Duodenal mucosa (tissue), 2 donors: ENCODE measurements at regions not wholly inside any gene's neighbourhood (a gene's known extent, or its start where the extent isn't known, plus 50 kb on each side); places are given as distances from the start of the nearest gene placed in this dataset.
"Not testable (repeated sequence)": the region's sequence is repeated elsewhere in the genome, so short reads cannot be mapped to it uniquely, and the experiment has no call there.

Source experiments
- H3K27ac ChIP-seq: one replicate; pipeline ENCODE4 v1.7.0; 2013; ENCODE audit warnings: low read depth, low read length
- H3K27me3 ChIP-seq, 2 donors: one replicate each; pipeline ENCODE4 v1.7.0; 2013; ENCODE audit warnings: low read length in 2 of 2, control low read depth in 1 of 2; ENCODE audit not compliant: insufficient read depth in 2 of 2, control insufficient read depth in 1 of 2
- H3K36me3 ChIP-seq, 2 donors: one replicate each; pipeline ENCODE4 v1.7.0; 2013; ENCODE audit warnings: low read length in 2 of 2, control low read depth in 1 of 2; ENCODE audit not compliant: insufficient read depth in 2 of 2, control insufficient read depth in 1 of 2
- H3K4me1 ChIP-seq, 2 donors: one replicate each; pipeline ENCODE4 v1.7.0; 2013; ENCODE audit warnings: low read length in 2 of 2, control low read depth in 1 of 2; ENCODE audit not compliant: insufficient read depth in 2 of 2, control insufficient read depth in 1 of 2
- H3K4me3 ChIP-seq, 2 donors: one replicate each; pipeline ENCODE4 v1.7.0; 2013; ENCODE audit warnings: low read length in 2 of 2, low read depth in 1 of 2
- H3K9ac ChIP-seq, 2 donors: one replicate each; pipeline ENCODE4 v1.7.0; 2013; ENCODE audit warnings: low read length in 2 of 2, low read depth in 1 of 2
- H3K9me3 ChIP-seq, 2 donors: one replicate each; pipeline ENCODE4 v1.7.0; 2013; ENCODE audit warnings: low read length in 2 of 2, control low read depth in 1 of 2; ENCODE audit not compliant: control insufficient read depth in 1 of 2

GRCh38 chrX:40788698-40789097 lies 53.4 kb upstream of the MED14 start:
- H3K9ac ChIP-seq, H3K4me3 ChIP-seq, H3K9me3 ChIP-seq, H3K27ac ChIP-seq, H3K4me1 ChIP-seq, H3K27me3 ChIP-seq, H3K36me3 ChIP-seq: not testable (repeated sequence)

- H3K9me3 ChIP-seq, result no peaks in the 10 kb centered on the region
- no peaks in the 10 kb centered on the region for H3K4me1 ChIP-seq
- no peak overlapping the region for H3K27ac ChIP-seq
- H3K4me3 ChIP-seq, result no peak overlapping the region
- H3K27me3 ChIP-seq, result no peaks in the 10 kb centered on the region
- no peaks in the 10 kb centered on the region for H3K36me3 ChIP-seq
- H3K9ac ChIP-seq, result no peak overlapping the region
These were observed 57.1 kb upstream of the MED14 start for GRCh38 chrX:40792433-40792832.

GRCh38 chrX:40794829-40795130 lies 59.4 kb upstream of the MED14 start:
- not testable (repeated sequence) for H3K36me3 ChIP-seq, H3K9me3 ChIP-seq, H3K27ac ChIP-seq, H3K9ac ChIP-seq, H3K27me3 ChIP-seq, H3K4me3 ChIP-seq, H3K4me1 ChIP-seq

- not testable (repeated sequence) for H3K27me3 ChIP-seq, H3K4me1 ChIP-seq, H3K9ac ChIP-seq, H3K36me3 ChIP-seq, H3K4me3 ChIP-seq, H3K9me3 ChIP-seq, H3K27ac ChIP-seq
These were observed 64.4 kb upstream of the MED14 start for GRCh38 chrX:40799745-40800144.

DNA sequence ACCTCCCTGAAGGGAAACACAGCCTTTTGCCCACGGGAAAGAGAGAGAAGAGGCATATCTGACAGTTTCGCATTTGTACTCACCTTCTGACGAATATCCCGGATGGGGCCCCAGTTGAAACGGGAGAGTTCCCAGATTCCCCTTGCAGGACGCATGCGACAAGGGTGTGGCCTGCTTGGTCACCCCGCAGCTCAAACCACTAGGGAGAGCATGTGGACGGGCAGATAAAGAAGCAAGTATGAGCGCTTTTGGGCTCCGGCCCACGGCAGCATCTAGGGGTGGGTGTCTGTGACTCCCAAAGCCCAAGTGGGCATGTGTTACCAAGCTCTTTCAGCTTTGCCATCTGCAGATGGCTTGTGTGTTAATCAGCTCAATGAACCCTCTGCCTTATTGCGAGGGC lies 70.1 kb upstream of the MED14 start:
- Histone ChIP-seq H3K4me1 (no peaks in the 10 kb centered on the region), H3K27me3 (no peaks in the 10 kb centered on the region), H3K27ac (no peak overlapping the region)

GRCh38 chrX:40806513-40807220 lies 71.3 kb upstream of the MED14 start:
- H3K9me3 ChIP-seq, result no peaks in the 10 kb centered on the region
- no peaks in the 10 kb centered on the region for H3K4me1 ChIP-seq
- H3K9ac ChIP-seq, result no peak overlapping the region
- H3K27ac ChIP-seq, result no peak overlapping the region
- no peaks in the 10 kb centered on the region for H3K27me3 ChIP-seq
- H3K36me3 ChIP-seq, result no peaks in the 10 kb centered on the region
- H3K4me3 ChIP-seq, result no peak overlapping the region

More for the DNA sequence above, 70.1 kb upstream of the MED14 start:
- Histone ChIP-seq H3K9me3 (no peaks in the 10 kb centered on the region), H3K9ac (no peak overlapping the region), H3K36me3 (no peaks in the 10 kb centered on the region), H3K4me3 (no peak overlapping the region)

GRCh38 chrX:40807384-40807783 lies 72.0 kb upstream of the MED14 start:
- Histone ChIP-seq H3K27ac (no peak overlapping the region), H3K9ac (no peak overlapping the region), H3K27me3 (no peaks in the 10 kb centered on the region), H3K9me3 (no peaks in the 10 kb centered on the region), H3K36me3 (no peaks in the 10 kb centered on the region), H3K4me1 (no peaks in the 10 kb centered on the region), H3K4me3 (no peak overlapping the region)

GRCh38 chrX:40808203-40808602 lies 72.9 kb upstream of the MED14 start:
- H3K9ac ChIP-seq, result no peak overlapping the region
- no peak overlapping the region for H3K27ac ChIP-seq
- no peaks in the 10 kb centered on the region for H3K4me1 ChIP-seq
- no peak overlapping the region for H3K4me3 ChIP-seq
- H3K9me3 ChIP-seq, result no peaks in the 10 kb centered on the region
- no peaks in the 10 kb centered on the region for H3K36me3 ChIP-seq
- H3K27me3 ChIP-seq, result no peaks in the 10 kb centered on the region

DNA sequence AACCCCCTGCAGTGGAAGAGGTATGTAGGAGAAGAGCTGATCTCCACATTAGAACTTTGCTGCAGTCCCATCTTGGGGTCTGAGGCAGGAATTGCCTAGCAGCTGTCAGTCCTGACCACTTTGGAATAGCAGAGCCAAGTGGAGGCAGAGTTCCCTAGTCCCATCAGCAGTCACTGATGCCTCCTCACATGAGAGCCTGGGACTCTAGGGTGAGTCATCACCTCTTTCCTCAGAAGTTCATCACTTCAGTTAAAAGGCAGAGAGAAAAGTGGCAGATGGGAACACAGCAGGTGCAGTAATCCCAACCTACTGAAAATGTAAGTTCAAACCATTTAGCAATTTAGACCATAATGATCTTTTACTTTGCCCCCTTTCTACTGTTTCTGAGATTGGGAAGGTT lies 73.9 kb upstream of the MED14 start:
- no peak overlapping the region for H3K4me3 ChIP-seq
- H3K9ac ChIP-seq, result no peak overlapping the region
- H3K4me1 ChIP-seq, result no peaks in the 10 kb centered on the region
- no peaks in the 10 kb centered on the region for H3K9me3 ChIP-seq
- H3K27ac ChIP-seq, result no peak overlapping the region
- no peaks in the 10 kb centered on the region for H3K27me3 ChIP-seq
- H3K36me3 ChIP-seq, result no peaks in the 10 kb centered on the region

DNA sequence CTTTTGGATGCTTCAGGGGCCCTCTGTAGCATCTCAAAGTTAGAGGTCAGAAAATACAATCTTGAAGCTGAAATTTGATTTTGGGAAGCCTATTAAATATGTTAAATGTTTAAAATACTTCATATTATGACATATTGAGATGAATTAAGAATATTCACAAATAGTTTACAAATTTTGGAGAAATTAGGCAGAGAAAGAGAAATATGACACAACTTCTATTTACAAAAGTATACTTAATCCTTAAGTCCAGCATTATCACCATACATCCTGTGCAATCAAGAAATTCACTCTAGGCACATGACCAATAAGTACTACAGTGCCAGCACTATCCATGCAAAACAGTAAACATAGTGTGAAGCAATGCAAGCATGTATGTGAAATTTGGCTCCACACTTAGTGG lies 79.7 kb upstream of the MED14 start:
- not testable (repeated sequence) for H3K27me3 ChIP-seq, H3K27ac ChIP-seq, H3K4me3 ChIP-seq, H3K9me3 ChIP-seq, H3K4me1 ChIP-seq, H3K9ac ChIP-seq, H3K36me3 ChIP-seq

DNA sequence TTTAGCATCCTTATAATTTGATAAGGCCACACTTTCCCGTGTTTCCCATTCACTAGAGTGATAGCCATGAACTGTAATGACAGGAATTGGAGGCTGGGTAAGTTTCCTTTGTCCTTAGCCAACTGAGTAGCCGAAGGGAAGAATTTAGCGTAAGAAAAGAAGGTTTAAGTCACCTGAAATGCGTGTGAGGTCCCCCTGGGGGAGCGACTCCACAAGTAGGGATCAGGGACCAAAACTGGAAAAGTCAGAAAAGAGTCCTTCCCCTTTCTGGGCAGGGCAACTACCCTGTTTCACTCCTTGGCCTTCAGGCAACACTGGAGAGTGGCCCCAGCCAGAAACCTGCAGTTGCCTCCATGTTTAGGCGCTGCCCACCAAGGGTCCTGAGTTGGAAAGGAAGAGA lies 81.6 kb upstream of the MED14 start:
- H3K9me3 ChIP-seq, result no peaks in the 10 kb centered on the region
- H3K9ac ChIP-seq, result no peak overlapping the region
- no peaks in the 10 kb centered on the region for H3K27me3 ChIP-seq
- H3K27ac ChIP-seq, result no peak overlapping the region
- H3K4me3 ChIP-seq, result no peak overlapping the region
- no peaks in the 10 kb centered on the region for H3K36me3 ChIP-seq
- no peaks in the 10 kb centered on the region for H3K4me1 ChIP-seq
